ENCODE measurements at regions not wholly inside any gene's neighbourhood (a gene's known extent, or its start where the extent isn't known, plus 50 kb on each side); places are given as distances from the start of the nearest gene placed in this dataset.

DNA sequence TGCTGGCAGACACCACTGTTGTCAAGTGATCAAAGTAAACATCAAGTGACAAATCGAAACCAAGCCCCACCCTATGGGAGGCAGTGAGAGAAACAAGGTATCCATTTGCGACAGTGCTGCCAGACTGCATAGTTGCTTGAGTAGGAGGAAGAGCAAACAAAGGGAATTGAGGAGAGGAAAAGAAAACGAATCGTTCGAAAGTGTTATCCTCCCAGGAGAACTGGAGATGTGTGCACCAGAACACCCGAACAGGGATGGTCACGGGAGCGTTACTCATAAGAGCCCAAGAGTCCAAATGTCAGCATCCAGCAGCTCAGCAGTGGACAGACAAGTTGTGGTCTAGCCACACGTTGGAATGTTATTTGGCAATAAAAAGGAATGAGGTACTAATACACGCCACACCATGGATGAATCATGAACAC is 58.4 kb upstream of the NUP50 start:
- DNase-seq (ENCODE audit: low read depth, low spot score) (no peak), ATAC-seq (peak; percentile 43; the same call in 1 of the 2 replicates)
- H3K4me1 ChIP-seq (ENCODE audit: control insufficient read depth in 1 of 2, insufficient read depth in 2 of 2, low read length in 2 of 2) = peaks cover 0 to 12% of the 10 kb centered on the region in 2 experiments; a peak in 2 of 4 replicates
- no peak for TF ChIP-seq EZH2phosphoT487 (IDR thresholded peaks at IDR 0.05; ENCODE audit: borderline replicate concordance)
- no peak for TF ChIP-seq ZFX (IDR thresholded peaks at IDR 0.05)
- TF ChIP-seq FOSL1 (IDR thresholded peaks at IDR 0.05; ENCODE audit: low read depth) = no peak
- peak; percentile 50; the same call in 1 of the 2 replicates for TF ChIP-seq CEBPB (IDR thresholded peaks at IDR 0.05; ENCODE audit: low read depth)
- no peaks in the 10 kb centered on the region for H3K27me3 ChIP-seq (ENCODE audit: insufficient read depth, low read length)
- ChIA-PET CTCF (no interaction called here), POLR2A (no interaction called here), RAD21 (ENCODE audit: low non-redundant PET in 1 of 2, low total read pairs in 2 of 2, uncharacterized antibody in 2 of 2, unreplicated experiment in 2 of 2) (no interaction called here)
- no TSS peak for BruUV-seq (replicated peaks)
- intact Hi-C loops (cut with micrococcal nuclease) = no loop called here
- peak overlapping the region; percentile 62 for H3K4me2 ChIP-seq (ENCODE audit: low read length)
- peak overlapping the region; percentile 13 for H2AFZ ChIP-seq (ENCODE audit: low read depth, low read length, poor library complexity, severe bottlenecking)
- no peak overlapping the region for H3K27ac ChIP-seq (ENCODE audit: low read depth, low read length)
- no peaks in the 10 kb centered on the region for H3K9me2 ChIP-seq (ENCODE audit: insufficient read depth)
- H3K79me2 ChIP-seq (ENCODE audit: insufficient read depth, low read length) = no peaks in the 10 kb centered on the region
- no peaks in the 10 kb centered on the region for H3K9me3 ChIP-seq (ENCODE audit: control insufficient read depth in 1 of 2, insufficient read depth in 1 of 2, low read depth in 1 of 2, low read length in 2 of 2)
- no peak overlapping the region for H3K9ac ChIP-seq (ENCODE audit: low read length)
- no peaks in the 10 kb centered on the region for H3K36me3 ChIP-seq (ENCODE audit: control insufficient read depth in 1 of 2, insufficient read depth in 2 of 2, low read length in 2 of 2)
- peak overlapping the region in 1 of 2 experiments; percentile 21; a peak in 2 of 4 replicates for H3K4me3 ChIP-seq (replicated peaks in 1 of 2; ENCODE audit: low read depth in 1 of 2, low read length in 2 of 2)
- H4K20me1 ChIP-seq (ENCODE audit: insufficient read depth) = no peaks in the 10 kb centered on the region

DNA sequence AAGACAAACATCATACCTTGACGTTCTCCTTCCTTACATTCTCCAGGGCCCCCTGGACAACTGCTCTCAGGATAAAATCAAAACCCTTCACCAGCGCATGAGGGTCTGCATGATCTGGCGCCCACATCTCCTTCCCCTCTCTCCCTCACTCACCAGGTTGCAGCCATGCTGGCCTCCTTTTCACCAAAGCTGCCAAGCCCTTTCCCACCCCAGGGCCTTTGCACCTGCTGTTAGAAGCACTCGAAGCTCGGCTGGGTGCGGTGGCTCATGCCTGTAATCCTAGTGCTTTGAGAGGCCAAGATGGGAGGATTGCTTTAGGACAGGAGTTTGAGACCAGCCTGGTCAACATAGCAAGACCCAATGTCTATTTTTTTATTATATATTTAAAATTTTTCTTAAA is 56.1 kb upstream of the NUP50 start:
- Histone ChIP-seq H3K9me2 (ENCODE audit: insufficient read depth) (no peaks in the 10 kb centered on the region), H3K4me1 (ENCODE audit: control insufficient read depth in 1 of 2, insufficient read depth in 2 of 2, low read length in 2 of 2) (peaks cover 0 to 12% of the 10 kb centered on the region in 2 experiments; a peak in 2 of 4 replicates), H4K20me1 (ENCODE audit: insufficient read depth) (no peaks in the 10 kb centered on the region), H3K9me3 (ENCODE audit: control insufficient read depth in 1 of 2, insufficient read depth in 1 of 2, low read depth in 1 of 2, low read length in 2 of 2) (no peaks in the 10 kb centered on the region), H3K9ac (ENCODE audit: low read length) (no peak overlapping the region), H3K27me3 (ENCODE audit: insufficient read depth, low read length) (no peaks in the 10 kb centered on the region), H3K36me3 (ENCODE audit: control insufficient read depth in 1 of 2, insufficient read depth in 2 of 2, low read length in 2 of 2) (no peaks in the 10 kb centered on the region), H3K27ac (ENCODE audit: low read depth, low read length) (no peak overlapping the region), H3K4me3 (replicated peaks in 1 of 2; ENCODE audit: low read depth in 1 of 2, low read length in 2 of 2) (no peak overlapping the region), H3K4me2 (ENCODE audit: low read length) (no peak overlapping the region), H2AFZ (ENCODE audit: low read depth, low read length, poor library complexity, severe bottlenecking) (no peak overlapping the region), H3K79me2 (ENCODE audit: insufficient read depth, low read length) (no peaks in the 10 kb centered on the region)
- ATAC-seq (no peak), DNase-seq (ENCODE audit: low read depth, low spot score) (no peak)
- intact Hi-C loops (cut with micrococcal nuclease) = no loop called here
- ChIA-PET POLR2A (no interaction called here), RAD21 (ENCODE audit: low non-redundant PET in 1 of 2, low total read pairs in 2 of 2, uncharacterized antibody in 2 of 2, unreplicated experiment in 2 of 2) (no interaction called here), CTCF (no interaction called here)
- BruUV-seq (replicated peaks) = no TSS peak
- no peak for TF ChIP-seq ZFX (IDR thresholded peaks at IDR 0.05)
- no peak for TF ChIP-seq TCF7L2 (IDR thresholded peaks at IDR 0.05; ENCODE audit: borderline replicate concordance, extremely low read depth, insufficient read depth, insufficient read length)
- TF ChIP-seq SRF (IDR thresholded peaks at IDR 0.05; ENCODE audit: low read depth) = no peak
- TF ChIP-seq POLR2A (IDR thresholded peaks at IDR 0.05; ENCODE audit: borderline replicate concordance, extremely low read depth, insufficient read depth, insufficient read length) = no peak
- no peak for TF ChIP-seq ELF1 (IDR thresholded peaks at IDR 0.05; ENCODE audit: borderline replicate concordance, low read depth)
- TF ChIP-seq EGR1 (IDR thresholded peaks at IDR 0.05; ENCODE audit: low read depth) = no peak
- TF ChIP-seq, protein P1, sequence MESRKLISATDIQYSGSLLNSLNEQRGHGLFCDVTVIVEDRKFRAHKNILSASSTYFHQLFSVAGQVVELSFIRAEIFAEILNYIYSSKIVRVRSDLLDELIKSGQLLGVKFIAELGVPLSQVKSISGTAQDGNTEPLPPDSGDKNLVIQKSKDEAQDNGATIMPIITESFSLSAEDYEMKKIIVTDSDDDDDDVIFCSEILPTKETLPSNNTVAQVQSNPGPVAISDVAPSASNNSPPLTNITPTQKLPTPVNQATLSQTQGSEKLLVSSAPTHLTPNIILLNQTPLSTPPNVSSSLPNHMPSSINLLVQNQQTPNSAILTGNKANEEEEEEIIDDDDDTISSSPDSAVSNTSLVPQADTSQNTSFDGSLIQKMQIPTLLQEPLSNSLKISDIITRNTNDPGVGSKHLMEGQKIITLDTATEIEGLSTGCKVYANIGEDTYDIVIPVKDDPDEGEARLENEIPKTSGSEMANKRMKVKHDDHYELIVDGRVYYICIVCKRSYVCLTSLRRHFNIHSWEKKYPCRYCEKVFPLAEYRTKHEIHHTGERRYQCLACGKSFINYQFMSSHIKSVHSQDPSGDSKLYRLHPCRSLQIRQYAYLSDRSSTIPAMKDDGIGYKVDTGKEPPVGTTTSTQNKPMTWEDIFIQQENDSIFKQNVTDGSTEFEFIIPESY (IDR thresholded peaks at IDR 0.05; ENCODE audit: extremely low read depth, insufficient replicate concordance, low read length) = no peak
- TF ChIP-seq JUND (IDR thresholded peaks at IDR 0.05) = no peak
- TF ChIP-seq, protein P2, sequence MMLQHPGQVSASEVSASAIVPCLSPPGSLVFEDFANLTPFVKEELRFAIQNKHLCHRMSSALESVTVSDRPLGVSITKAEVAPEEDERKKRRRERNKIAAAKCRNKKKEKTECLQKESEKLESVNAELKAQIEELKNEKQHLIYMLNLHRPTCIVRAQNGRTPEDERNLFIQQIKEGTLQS (IDR thresholded peaks at IDR 0.05) = no peak
- TF ChIP-seq, protein P3, sequence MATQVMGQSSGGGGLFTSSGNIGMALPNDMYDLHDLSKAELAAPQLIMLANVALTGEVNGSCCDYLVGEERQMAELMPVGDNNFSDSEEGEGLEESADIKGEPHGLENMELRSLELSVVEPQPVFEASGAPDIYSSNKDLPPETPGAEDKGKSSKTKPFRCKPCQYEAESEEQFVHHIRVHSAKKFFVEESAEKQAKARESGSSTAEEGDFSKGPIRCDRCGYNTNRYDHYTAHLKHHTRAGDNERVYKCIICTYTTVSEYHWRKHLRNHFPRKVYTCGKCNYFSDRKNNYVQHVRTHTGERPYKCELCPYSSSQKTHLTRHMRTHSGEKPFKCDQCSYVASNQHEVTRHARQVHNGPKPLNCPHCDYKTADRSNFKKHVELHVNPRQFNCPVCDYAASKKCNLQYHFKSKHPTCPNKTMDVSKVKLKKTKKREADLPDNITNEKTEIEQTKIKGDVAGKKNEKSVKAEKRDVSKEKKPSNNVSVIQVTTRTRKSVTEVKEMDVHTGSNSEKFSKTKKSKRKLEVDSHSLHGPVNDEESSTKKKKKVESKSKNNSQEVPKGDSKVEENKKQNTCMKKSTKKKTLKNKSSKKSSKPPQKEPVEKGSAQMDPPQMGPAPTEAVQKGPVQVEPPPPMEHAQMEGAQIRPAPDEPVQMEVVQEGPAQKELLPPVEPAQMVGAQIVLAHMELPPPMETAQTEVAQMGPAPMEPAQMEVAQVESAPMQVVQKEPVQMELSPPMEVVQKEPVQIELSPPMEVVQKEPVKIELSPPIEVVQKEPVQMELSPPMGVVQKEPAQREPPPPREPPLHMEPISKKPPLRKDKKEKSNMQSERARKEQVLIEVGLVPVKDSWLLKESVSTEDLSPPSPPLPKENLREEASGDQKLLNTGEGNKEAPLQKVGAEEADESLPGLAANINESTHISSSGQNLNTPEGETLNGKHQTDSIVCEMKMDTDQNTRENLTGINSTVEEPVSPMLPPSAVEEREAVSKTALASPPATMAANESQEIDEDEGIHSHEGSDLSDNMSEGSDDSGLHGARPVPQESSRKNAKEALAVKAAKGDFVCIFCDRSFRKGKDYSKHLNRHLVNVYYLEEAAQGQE (IDR thresholded peaks at IDR 0.05; ENCODE audit: low read depth) = no peak
- no peak for TF ChIP-seq YY1 (IDR thresholded peaks at IDR 0.05; ENCODE audit: extremely low read depth, insufficient replicate concordance, low read depth, low read length)

All from HCT116 (cell line).